ENCODE measurements at regions not wholly inside any gene's neighbourhood (a gene's known extent, or its start where the extent isn't known, plus 50 kb on each side); places are given as distances from the start of the nearest gene placed in this dataset.
"Not testable (repeated sequence)": the region's sequence is repeated elsewhere in the genome, so short reads cannot be mapped to it uniquely, and the experiment has no call there.

DNA sequence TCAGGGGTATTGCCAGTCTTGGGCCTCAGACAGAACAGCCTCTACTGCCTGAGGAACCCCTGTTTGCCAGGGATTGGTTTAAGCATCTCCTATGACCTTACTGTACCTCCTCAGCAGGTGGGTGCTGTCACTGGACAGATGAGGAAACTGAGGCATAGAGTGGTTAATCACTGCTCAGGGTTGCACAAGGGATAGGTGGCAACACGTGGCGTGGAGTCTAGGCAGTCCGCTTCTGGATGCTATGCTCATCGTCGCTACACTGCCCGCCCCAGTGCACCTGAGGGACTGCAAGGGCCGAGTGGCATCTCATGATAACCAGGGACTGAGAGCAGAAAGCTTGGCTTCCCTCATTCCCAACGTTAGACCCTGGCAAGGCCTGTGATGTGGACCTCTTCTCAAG lies 101.8 kb upstream of the SULF2 start:
- no peak for TF ChIP-seq CTCF (conservative IDR thresholded peaks at IDR 0.05)
- TF ChIP-seq ZFX (IDR thresholded peaks at IDR 0.05), result no peak
- no peak overlapping the region for H3K27ac ChIP-seq

DNA sequence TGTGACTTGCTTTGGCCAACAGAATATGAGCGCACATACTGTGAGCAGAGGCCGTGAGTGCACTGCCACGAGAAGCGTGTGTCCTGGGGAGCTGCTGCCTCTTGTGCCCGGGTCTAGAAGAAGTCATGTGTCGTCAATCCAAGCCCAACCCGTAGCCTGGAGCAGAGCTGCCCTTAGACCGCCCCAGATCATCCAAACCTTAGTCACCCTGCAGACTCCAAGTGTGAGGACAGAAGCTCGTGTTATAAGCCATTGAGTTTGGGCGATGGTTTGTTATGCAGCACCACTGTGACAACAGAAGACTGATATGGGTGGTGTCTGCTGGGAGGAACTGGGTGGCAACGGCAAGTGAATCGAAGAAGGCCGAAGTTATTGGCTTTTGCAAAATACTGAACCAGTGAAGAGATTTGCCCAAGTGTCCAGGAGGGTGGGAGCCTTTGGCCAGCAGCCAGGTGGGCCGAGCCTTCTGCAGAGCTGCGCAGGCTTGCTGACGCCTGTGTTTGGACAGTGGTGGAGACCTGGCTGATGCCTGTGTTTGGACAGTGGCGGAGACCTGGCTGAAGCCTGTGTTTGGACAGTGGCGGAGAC lies 101.3 kb upstream of the SULF2 start:
- no peak overlapping the region for H3K27ac ChIP-seq
- no peak for TF ChIP-seq CTCF (conservative IDR thresholded peaks at IDR 0.05)
- no peak for TF ChIP-seq ZFX (IDR thresholded peaks at IDR 0.05)

DNA sequence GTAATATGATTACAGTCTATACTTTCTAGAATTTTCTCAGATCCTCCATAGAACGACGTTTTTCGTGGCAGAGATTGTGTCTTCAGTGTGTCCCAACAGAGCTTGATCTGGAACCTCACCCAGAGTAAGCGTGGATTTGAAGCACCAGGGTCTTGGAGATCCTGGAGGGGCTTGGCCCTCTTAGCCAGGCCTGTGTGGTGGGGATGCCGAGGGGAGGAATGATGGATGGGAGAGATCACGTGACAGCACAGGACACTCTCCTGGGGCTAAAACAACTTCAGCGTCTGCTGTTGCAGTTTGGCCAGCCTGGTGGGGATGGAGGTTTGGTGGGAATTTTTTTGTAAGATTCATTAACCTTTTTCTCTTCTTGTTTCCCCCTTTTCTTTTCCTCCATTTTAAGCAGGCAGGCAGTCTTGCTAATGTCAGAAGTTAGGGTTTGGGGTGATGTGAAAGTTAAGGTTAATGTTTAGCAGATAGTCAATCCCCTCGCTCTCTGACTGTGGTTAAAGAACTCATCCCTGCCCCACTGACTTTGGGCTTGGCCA lies 100.7 kb upstream of the SULF2 start:
- TF ChIP-seq CTCF (conservative IDR thresholded peaks at IDR 0.05) (no peak), ZFX (IDR thresholded peaks at IDR 0.05) (no peak)

GRCh38 chr20:47883940-47884339 lies 98.7 kb upstream of the SULF2 start:
- H3K27ac ChIP-seq, result not testable (repeated sequence)

More for the DNA sequence above, 100.7 kb upstream of the SULF2 start:
- no peak overlapping the region for H3K27ac ChIP-seq

DNA sequence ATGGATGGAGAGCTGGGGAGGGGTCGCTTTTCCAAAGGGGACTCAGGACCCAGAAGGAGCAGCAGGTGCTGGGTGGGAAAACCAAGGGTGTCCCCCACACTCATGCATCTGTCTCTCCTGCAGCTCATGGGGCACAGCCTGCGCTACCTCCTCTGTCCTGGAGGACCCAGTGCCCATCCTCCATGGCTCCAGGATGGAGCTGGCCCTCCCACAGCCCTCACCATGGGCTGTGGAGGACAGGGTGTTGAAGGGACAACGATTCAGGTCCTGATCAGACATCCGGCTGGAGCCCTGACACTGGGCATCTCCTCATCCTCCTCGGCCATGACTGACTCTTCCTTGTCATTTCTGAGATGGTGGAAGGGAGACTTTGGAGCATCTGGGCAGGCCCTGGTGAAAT lies 97.9 kb upstream of the SULF2 start:
- no peak for TF ChIP-seq CTCF (conservative IDR thresholded peaks at IDR 0.05)
- no peak for TF ChIP-seq ZFX (IDR thresholded peaks at IDR 0.05)
- no peak overlapping the region for H3K27ac ChIP-seq

- H3K27ac ChIP-seq, result no peak overlapping the region
- TF ChIP-seq ZFX (IDR thresholded peaks at IDR 0.05), result no peak
- no peak for TF ChIP-seq CTCF (conservative IDR thresholded peaks at IDR 0.05)
These were observed 94.5 kb upstream of the SULF2 start for GRCh38 chr20:47879771-47880170.

DNA sequence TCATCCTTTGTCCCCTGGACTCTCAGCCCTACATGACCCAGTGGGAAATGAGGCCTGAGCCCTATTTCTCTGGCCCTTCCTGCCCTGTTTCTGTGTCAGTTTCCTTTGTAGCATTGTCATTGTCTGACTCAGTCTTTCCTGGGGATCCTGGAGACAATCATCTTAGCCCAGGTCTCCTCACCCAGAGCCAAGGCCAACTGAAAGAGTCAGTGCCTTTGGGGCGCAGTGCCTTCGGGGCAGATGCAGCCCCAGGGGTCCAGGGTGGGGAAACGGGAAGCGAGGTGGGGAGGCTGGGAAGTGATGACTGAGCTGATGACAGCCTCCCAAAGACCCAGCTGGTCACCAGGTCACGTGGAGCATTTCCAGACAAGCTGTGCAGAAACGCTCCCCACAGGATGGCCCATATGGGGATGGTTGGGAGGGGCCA lies 93.3 kb upstream of the SULF2 start:
- TF ChIP-seq ZFX (IDR thresholded peaks at IDR 0.05) (no peak), CTCF (conservative IDR thresholded peaks at IDR 0.05) (no peak)
- H3K27ac ChIP-seq, result no peak overlapping the region

Data from C4-2B (cell line).